ENCODE measurements at regions not wholly inside any gene's neighbourhood (a gene's known extent, or its start where the extent isn't known, plus 50 kb on each side); places are given as distances from the start of the nearest gene placed in this dataset.

DNA sequence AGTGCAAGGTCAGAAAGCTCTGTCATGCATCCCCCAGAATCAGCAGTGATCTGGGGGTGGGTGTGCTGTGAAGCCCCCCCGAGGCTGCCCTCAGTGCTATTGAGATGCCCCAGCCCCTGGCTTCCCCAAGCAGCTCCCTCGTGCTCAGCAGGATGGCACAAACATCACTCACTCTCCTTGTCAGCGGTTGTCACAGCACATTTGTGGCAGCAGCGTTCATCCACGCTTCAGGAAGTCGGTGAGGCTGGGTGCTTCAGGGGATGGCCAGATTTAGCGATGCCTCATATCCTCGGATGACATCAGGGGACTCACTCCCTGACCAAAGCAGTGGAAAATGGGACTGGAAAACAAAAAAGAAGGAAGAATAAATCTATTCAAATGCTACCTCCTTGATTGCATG is 54.4 kb upstream of the SLC6A11 start:
- ATAC-seq: no peak
- TF ChIP-seq RARB (CRISPR knock-in tag; IDR thresholded peaks at IDR 0.05): no peak
- TF ChIP-seq ARNTL (CRISPR knock-in tag; IDR thresholded peaks at IDR 0.05; ENCODE audit: borderline replicate concordance, low read depth): no peak

DNA sequence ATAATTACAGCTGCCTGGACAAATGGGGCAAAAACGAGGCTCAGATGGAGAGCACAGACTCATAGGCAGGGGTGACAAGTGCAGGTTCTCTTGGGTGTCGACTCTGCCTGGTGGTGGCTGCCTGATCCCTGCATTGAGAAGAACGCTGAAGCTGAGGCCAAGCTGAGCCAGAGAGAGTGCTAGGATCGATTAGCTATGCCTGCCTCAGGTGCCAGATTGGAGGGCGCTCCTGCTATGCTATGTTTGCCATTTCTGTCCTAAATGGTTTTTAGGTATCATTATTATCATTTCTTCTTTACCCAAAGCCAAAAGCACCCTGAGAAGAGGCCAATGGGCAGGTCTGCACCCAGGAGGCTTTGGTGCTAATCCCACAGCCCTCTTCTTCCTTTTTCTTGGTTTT is 53.9 kb upstream of the SLC6A11 start:
- TF ChIP-seq CSDC2 (CRISPR knock-in tag; IDR thresholded peaks at IDR 0.05) (no peak), ZNF8 (CRISPR knock-in tag; IDR thresholded peaks at IDR 0.05) (no peak), RARB (CRISPR knock-in tag; IDR thresholded peaks at IDR 0.05) (no peak), ZFP3 (CRISPR knock-in tag; IDR thresholded peaks at IDR 0.05) (no peak), SNAI2 (CRISPR knock-in tag; IDR thresholded peaks at IDR 0.05) (no peak), ESRRG (CRISPR knock-in tag; IDR thresholded peaks at IDR 0.05) (no peak), POU6F1 (CRISPR knock-in tag; IDR thresholded peaks at IDR 0.05; ENCODE audit: borderline replicate concordance, low read depth) (no peak), CSRNP3 (CRISPR knock-in tag; IDR thresholded peaks at IDR 0.05) (no peak), BACH2 (CRISPR knock-in tag; IDR thresholded peaks at IDR 0.05; ENCODE audit: borderline replicate concordance) (no peak), ZC3H10 (CRISPR knock-in tag; IDR thresholded peaks at IDR 0.05) (no peak), ISL1 (CRISPR knock-in tag; IDR thresholded peaks at IDR 0.05) (no peak), TOX (CRISPR knock-in tag; IDR thresholded peaks at IDR 0.05; ENCODE audit: borderline replicate concordance) (no peak), ARNTL (CRISPR knock-in tag; IDR thresholded peaks at IDR 0.05; ENCODE audit: borderline replicate concordance, low read depth) (no peak), PPARA (CRISPR knock-in tag; IDR thresholded peaks at IDR 0.05; ENCODE audit: borderline replicate concordance) (no peak)
- TF ChIP-seq, protein P1, sequence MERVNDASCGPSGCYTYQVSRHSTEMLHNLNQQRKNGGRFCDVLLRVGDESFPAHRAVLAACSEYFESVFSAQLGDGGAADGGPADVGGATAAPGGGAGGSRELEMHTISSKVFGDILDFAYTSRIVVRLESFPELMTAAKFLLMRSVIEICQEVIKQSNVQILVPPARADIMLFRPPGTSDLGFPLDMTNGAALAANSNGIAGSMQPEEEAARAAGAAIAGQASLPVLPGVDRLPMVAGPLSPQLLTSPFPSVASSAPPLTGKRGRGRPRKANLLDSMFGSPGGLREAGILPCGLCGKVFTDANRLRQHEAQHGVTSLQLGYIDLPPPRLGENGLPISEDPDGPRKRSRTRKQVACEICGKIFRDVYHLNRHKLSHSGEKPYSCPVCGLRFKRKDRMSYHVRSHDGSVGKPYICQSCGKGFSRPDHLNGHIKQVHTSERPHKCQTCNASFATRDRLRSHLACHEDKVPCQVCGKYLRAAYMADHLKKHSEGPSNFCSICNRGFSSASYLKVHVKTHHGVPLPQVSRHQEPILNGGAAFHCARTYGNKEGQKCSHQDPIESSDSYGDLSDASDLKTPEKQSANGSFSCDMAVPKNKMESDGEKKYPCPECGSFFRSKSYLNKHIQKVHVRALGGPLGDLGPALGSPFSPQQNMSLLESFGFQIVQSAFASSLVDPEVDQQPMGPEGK (CRISPR knock-in tag; IDR thresholded peaks at IDR 0.05; ENCODE audit: borderline replicate concordance): no peak
- TF ChIP-seq, protein P2, sequence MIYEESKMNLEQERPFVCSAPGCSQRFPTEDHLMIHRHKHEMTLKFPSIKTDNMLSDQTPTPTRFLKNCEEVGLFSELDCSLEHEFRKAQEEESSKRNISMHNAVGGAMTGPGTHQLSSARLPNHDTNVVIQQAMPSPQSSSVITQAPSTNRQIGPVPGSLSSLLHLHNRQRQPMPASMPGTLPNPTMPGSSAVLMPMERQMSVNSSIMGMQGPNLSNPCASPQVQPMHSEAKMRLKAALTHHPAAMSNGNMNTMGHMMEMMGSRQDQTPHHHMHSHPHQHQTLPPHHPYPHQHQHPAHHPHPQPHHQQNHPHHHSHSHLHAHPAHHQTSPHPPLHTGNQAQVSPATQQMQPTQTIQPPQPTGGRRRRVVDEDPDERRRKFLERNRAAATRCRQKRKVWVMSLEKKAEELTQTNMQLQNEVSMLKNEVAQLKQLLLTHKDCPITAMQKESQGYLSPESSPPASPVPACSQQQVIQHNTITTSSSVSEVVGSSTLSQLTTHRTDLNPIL (CRISPR knock-in tag; IDR thresholded peaks at IDR 0.05; ENCODE audit: low read depth): no peak
- ATAC-seq: no peak

GRCh38 chr3:10762611-10763247 is 53.3 kb upstream of the SLC6A11 start:
- no peak for ATAC-seq
- TF ChIP-seq, protein P1 (CRISPR knock-in tag; IDR thresholded peaks at IDR 0.05; ENCODE audit: borderline replicate concordance): no peak
- no peak for TF ChIP-seq ZNF8 (CRISPR knock-in tag; IDR thresholded peaks at IDR 0.05)
- TF ChIP-seq PPARA (CRISPR knock-in tag; IDR thresholded peaks at IDR 0.05; ENCODE audit: borderline replicate concordance): no peak
- TF ChIP-seq ARNTL (CRISPR knock-in tag; IDR thresholded peaks at IDR 0.05; ENCODE audit: borderline replicate concordance, low read depth): no peak
- no peak for TF ChIP-seq RARB (CRISPR knock-in tag; IDR thresholded peaks at IDR 0.05)
- TF ChIP-seq ISL1 (CRISPR knock-in tag; IDR thresholded peaks at IDR 0.05): no peak
- TF ChIP-seq ZNF70 (CRISPR knock-in tag; IDR thresholded peaks at IDR 0.05): no peak
- TF ChIP-seq ZNF565 (CRISPR knock-in tag; conservative IDR thresholded peaks at IDR 0.05; ENCODE audit: low read depth): no peak
- no peak for TF ChIP-seq ZFP3 (CRISPR knock-in tag; IDR thresholded peaks at IDR 0.05)
- TF ChIP-seq OSR1 (CRISPR knock-in tag; IDR thresholded peaks at IDR 0.05): no peak
- no peak for TF ChIP-seq GLIS3 (CRISPR knock-in tag; IDR thresholded peaks at IDR 0.05)
- TF ChIP-seq CSRNP3 (CRISPR knock-in tag; IDR thresholded peaks at IDR 0.05): no peak
- TF ChIP-seq TSHZ2 (CRISPR knock-in tag; IDR thresholded peaks at IDR 0.05): no peak
- TF ChIP-seq CSDC2 (CRISPR knock-in tag; IDR thresholded peaks at IDR 0.05): no peak
- TF ChIP-seq BACH2 (CRISPR knock-in tag; IDR thresholded peaks at IDR 0.05; ENCODE audit: borderline replicate concordance): no peak
- no peak for TF ChIP-seq ESRRG (CRISPR knock-in tag; IDR thresholded peaks at IDR 0.05)
- no peak for TF ChIP-seq POU6F1 (CRISPR knock-in tag; IDR thresholded peaks at IDR 0.05; ENCODE audit: borderline replicate concordance, low read depth)
- no peak for TF ChIP-seq TOX (CRISPR knock-in tag; IDR thresholded peaks at IDR 0.05; ENCODE audit: borderline replicate concordance)
- no peak for TF ChIP-seq SNAI2 (CRISPR knock-in tag; IDR thresholded peaks at IDR 0.05)
